SK-N-MC (cell line): ENCODE measurements at regions not wholly inside any gene's neighbourhood (a gene's known extent, or its start where the extent isn't known, plus 50 kb on each side); places are given as distances from the start of the nearest gene placed in this dataset.

Source experiments
- EZH2 ChIP-seq: fragments of 200-600 bp; sonication (generic); IDR thresholded peaks from one replicate; pipeline ENCODE4 v1.6.1; 2017; ENCODE audit warnings: antibody characterized with exemption
- POLR2AphosphoS5 ChIP-seq: IDR thresholded peaks from 2 replicates; pipeline ENCODE4 v1.6.1; 2012; ENCODE audit warnings: mild to moderate bottlenecking, low read depth, low read length, borderline replicate concordance

DNA sequence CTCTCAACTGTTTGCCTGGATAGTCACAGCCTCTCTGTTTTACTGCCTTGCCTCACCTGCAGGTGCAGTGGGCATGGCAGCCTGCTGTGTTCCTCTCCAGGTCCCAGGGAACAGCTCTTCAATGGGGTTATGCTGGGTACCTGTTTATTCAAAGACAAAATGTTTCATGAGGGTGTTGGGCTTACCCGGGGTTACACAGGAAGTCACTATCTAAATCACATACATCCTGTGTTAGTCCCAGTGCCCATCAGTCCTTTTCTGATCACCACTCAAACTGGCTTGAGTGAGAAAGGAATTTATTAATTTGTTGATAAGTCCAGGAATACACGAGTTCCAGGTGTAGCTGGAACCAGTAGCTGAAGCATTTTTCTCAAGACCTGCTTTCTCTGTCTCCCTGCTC, 1503.6 kb upstream of the TMEM132C start:
- TF ChIP-seq EZH2: no peak
- TF ChIP-seq POLR2AphosphoS5: no peak
